Common myeloid progenitor, CD34-positive (primary cell): ENCODE measurements at regions not wholly inside any gene's neighbourhood (a gene's known extent, or its start where the extent isn't known, plus 50 kb on each side); places are given as distances from the start of the nearest gene placed in this dataset.

Experiments
- CTCF ChIA-PET: fragments of 350-600 bp; sonication (Branson Sonifier 250); formaldehyde crosslinking; loops from one replicate; lab custom pipeline; 2021; ENCODE audit warnings: antibody characterized with exemption; lab: Charles Lee
- POLR2A ChIA-PET: fragments of 350-600 bp; sonication (Branson Sonifier 250); formaldehyde crosslinking; loops from one replicate; lab custom pipeline; 2021; ENCODE audit warnings: antibody characterized with exemption; lab: Charles Lee
- DNase-seq, 3 donors: peaks; one replicate each; pipeline versions ENCODE4 v3.0.0 to v3.0.0-alpha.2; 2013
- H3K27ac ChIP-seq, 2 experiments: 1 replicate in 1 of 2; 2 replicates in 1 of 2; pipeline ENCODE4 v1.7.0; 2013; ENCODE audit warnings: inconsistent platforms in 2 of 2, low read length in 2 of 2, mild to moderate bottlenecking in 2 of 2, low read depth in 1 of 2, moderate library complexity in 1 of 2; ENCODE audit not compliant: severe bottlenecking in 2 of 2, insufficient read depth in 1 of 2, poor library complexity in 1 of 2
- H3K27me3 ChIP-seq, 5 experiments: replicated peaks in 2 of 5; 1 replicate in 3 of 5; 2 replicates in 2 of 5; pipeline versions ENCODE4 v1.6.1 to v1.7.0; 2013; ENCODE audit warnings: low read length in 4 of 5, mild to moderate bottlenecking in 2 of 5, moderate library complexity in 2 of 5, inconsistent platforms in 1 of 5; ENCODE audit not compliant: insufficient read depth in 5 of 5, control insufficient read depth in 4 of 5
- H3K36me3 ChIP-seq, 4 experiments: 1 replicate in 2 of 4; 2 replicates in 2 of 4; pipeline versions ENCODE4 v1.6.1 to v1.7.0; 2013; ENCODE audit warnings: low read length in 3 of 4, control low read depth in 1 of 4, mild to moderate bottlenecking in 1 of 4; ENCODE audit not compliant: control insufficient read depth in 4 of 4, insufficient read depth in 4 of 4
- H3K4me1 ChIP-seq, 4 experiments: 1 replicate in 3 of 4; 2 replicates in 1 of 4; pipeline versions ENCODE4 v1.6.1 to v1.7.1; 2013; ENCODE audit warnings: low read length in 3 of 4, mild to moderate bottlenecking in 3 of 4, control low read depth in 1 of 4, inconsistent platforms in 1 of 4, moderate library complexity in 1 of 4; ENCODE audit not compliant: control insufficient read depth in 4 of 4, insufficient read depth in 4 of 4; ENCODE audit errors: control extremely low read depth in 1 of 4
- H3K4me3 ChIP-seq, 7 experiments: 1 replicate in 4 of 7; 2 replicates in 3 of 7; pipeline versions ENCODE4 v1.5.1 to v1.7.0; 2013; ENCODE audit warnings: mild to moderate bottlenecking in 7 of 7, low read length in 6 of 7, moderate library complexity in 6 of 7, inconsistent platforms in 2 of 7, low read depth in 2 of 7, control low read depth in 1 of 7; ENCODE audit not compliant: insufficient read depth in 4 of 7, control insufficient read depth in 1 of 7; ENCODE audit errors: extremely low read depth in 1 of 7
- H3K9me3 ChIP-seq, 5 experiments: 1 replicate in 4 of 5; 2 replicates in 1 of 5; pipeline versions ENCODE4 v1.6.1 to v1.7.1; 2013; ENCODE audit warnings: low read length in 4 of 5, mild to moderate bottlenecking in 2 of 5, inconsistent platforms in 1 of 5, low read depth in 1 of 5, moderate library complexity in 1 of 5; ENCODE audit not compliant: control insufficient read depth in 4 of 5, insufficient read depth in 2 of 5; ENCODE audit errors: control extremely low read depth in 1 of 5
- WGBS: methylation state at CpG from one replicate; pipeline ENCODE4 v1.1.5; 2013; ENCODE audit not compliant: insufficient coverage; 5-methylcytosine and 5-hydroxymethylcytosine counted together

- Histone ChIP-seq H3K36me3 (no peaks in the 10 kb centered on the region), H3K4me3 (no peak overlapping the region), H3K27me3 (no peaks in the 10 kb centered on the region), H3K4me1 (no peaks in the 10 kb centered on the region), H3K9me3 (no peaks in the 10 kb centered on the region), H3K27ac (no peak overlapping the region)
- DNase-seq: no peak
- ChIA-PET POLR2A (no interaction called here), CTCF (no interaction called here)
- 61% methylated on average over 3 of the region's 7 CpGs for WGBS
These were observed 533.6 kb downstream of the RNF144A start for GRCh38 chr2:7450833-7451190.

GRCh38 chr2:7452110-7452876, 535.1 kb downstream of the RNF144A start:
- DNase-seq: no peak
- no peak overlapping the region for H3K4me3 ChIP-seq
- ChIA-PET CTCF (no interaction called here), POLR2A (interaction anchor here (0.5 to 0.7 kb wide), 2 partner anchors 36 to 1250 kb away, joined by 3 read pairs; no protein-coding TSS in a partner anchor)
- WGBS: 95% methylated on average over 8 of the region's 12 CpGs
- H3K36me3 ChIP-seq: no peaks in the 10 kb centered on the region
- no peaks in the 10 kb centered on the region for H3K9me3 ChIP-seq
- no peaks in the 10 kb centered on the region for H3K27me3 ChIP-seq
- H3K4me1 ChIP-seq: no peaks in the 10 kb centered on the region
- no peak overlapping the region for H3K27ac ChIP-seq

GRCh38 chr2:7454592-7454991, 537.4 kb downstream of the RNF144A start:
- Histone ChIP-seq H3K9me3 (peaks cover 0 to under 1% (median 0%) of the 10 kb centered on the region in 5 experiments), H3K27me3 (no peaks in the 10 kb centered on the region), H3K27ac (no peak overlapping the region), H3K4me3 (no peak overlapping the region), H3K4me1 (no peaks in the 10 kb centered on the region), H3K36me3 (no peaks in the 10 kb centered on the region)
- CTCF ChIA-PET: no interaction called here
- POLR2A ChIA-PET: no interaction called here
- WGBS: 100% methylated on average over 2 of the region's 4 CpGs
- no peak for DNase-seq

- POLR2A ChIA-PET: no interaction called here
- no peak overlapping the region for H3K27ac ChIP-seq
- peaks cover 0 to 1% (median 0%) of the 10 kb centered on the region in 5 experiments for H3K9me3 ChIP-seq
- no peaks in the 10 kb centered on the region for H3K27me3 ChIP-seq
- WGBS: 91% methylated on average over 13 of the region's 13 CpGs
- H3K36me3 ChIP-seq: no peaks in the 10 kb centered on the region
- H3K4me1 ChIP-seq: no peaks in the 10 kb centered on the region
- H3K4me3 ChIP-seq: no peak overlapping the region
- DNase-seq: no peak
- CTCF ChIA-PET: no interaction called here
These were observed 539.5 kb downstream of the RNF144A start for GRCh38 chr2:7456762-7457161.

- ChIA-PET POLR2A (no interaction called here), CTCF (no interaction called here)
- Histone ChIP-seq H3K4me1 (no peaks in the 10 kb centered on the region), H3K36me3 (no peaks in the 10 kb centered on the region), H3K27me3 (no peaks in the 10 kb centered on the region), H3K9me3 (peaks cover 0 to 2% (median 0%) of the 10 kb centered on the region in 5 experiments), H3K4me3 (no peak overlapping the region), H3K27ac (no peak overlapping the region)
- WGBS: no CpG with 5 or more reads among the region's 2 CpGs
- DNase-seq: no peak
These were observed 540.9 kb downstream of the RNF144A start for GRCh38 chr2:7458066-7458465.

- no peak overlapping the region for H3K27ac ChIP-seq
- H3K4me3 ChIP-seq: no peak overlapping the region
- CTCF ChIA-PET: no interaction called here
- no peak for DNase-seq
- H3K4me1 ChIP-seq: no peaks in the 10 kb centered on the region
- no peaks in the 10 kb centered on the region for H3K36me3 ChIP-seq
- POLR2A ChIA-PET: no interaction called here
- 80% methylated on average over 2 of the region's 4 CpGs for WGBS
- H3K27me3 ChIP-seq: no peaks in the 10 kb centered on the region
- H3K9me3 ChIP-seq: no peaks in the 10 kb centered on the region
These were observed 550.7 kb downstream of the RNF144A start for GRCh38 chr2:7467782-7468447.

- Histone ChIP-seq H3K27ac (no peak overlapping the region), H3K36me3 (no peaks in the 10 kb centered on the region), H3K27me3 (no peaks in the 10 kb centered on the region), H3K9me3 (no peaks in the 10 kb centered on the region), H3K4me3 (no peak overlapping the region), H3K4me1 (no peaks in the 10 kb centered on the region)
- ChIA-PET POLR2A (no interaction called here), CTCF (no interaction called here)
- no peak for DNase-seq
- WGBS: 100% methylated on average over 1 of the region's 3 CpGs
These were observed 551.2 kb downstream of the RNF144A start for GRCh38 chr2:7468448-7468828.
